ENCODE measurements at regions not wholly inside any gene's neighbourhood (a gene's known extent, or its start where the extent isn't known, plus 50 kb on each side); places are given as distances from the start of the nearest gene placed in this dataset.

DNA sequence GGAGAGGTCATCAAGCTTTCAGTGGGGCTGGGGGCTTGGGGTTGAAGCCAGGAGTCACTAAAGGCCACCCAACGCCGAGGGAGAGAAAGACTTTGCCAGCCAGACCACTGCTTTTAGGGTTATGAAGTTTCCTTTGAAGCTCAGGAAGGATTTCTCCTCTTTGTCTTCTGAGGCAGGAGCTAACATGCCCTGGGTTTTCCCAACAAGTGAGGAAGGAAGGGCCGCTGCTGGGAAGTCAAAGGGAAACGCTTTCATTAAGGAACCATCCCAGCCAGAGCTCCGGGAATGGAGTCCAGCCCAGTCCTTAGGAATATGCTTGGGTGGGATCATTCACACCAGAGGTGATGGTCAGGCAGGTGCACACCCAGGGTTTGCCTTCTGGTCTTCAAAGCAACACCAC is 436.9 kb downstream of the PRDM2 start:
- TF ChIP-seq CREB1 (IDR thresholded peaks at IDR 0.05; ENCODE audit: low read depth), result no peak
- TF ChIP-seq, protein P1, sequence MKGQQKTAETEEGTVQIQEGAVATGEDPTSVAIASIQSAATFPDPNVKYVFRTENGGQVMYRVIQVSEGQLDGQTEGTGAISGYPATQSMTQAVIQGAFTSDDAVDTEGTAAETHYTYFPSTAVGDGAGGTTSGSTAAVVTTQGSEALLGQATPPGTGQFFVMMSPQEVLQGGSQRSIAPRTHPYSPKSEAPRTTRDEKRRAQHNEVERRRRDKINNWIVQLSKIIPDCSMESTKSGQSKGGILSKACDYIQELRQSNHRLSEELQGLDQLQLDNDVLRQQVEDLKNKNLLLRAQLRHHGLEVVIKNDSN (IDR thresholded peaks at IDR 0.05), result no peak
- TF ChIP-seq ZBTB7A (IDR thresholded peaks at IDR 0.05; ENCODE audit: low read depth), result no peak

GRCh38 chr1:14137411-14138134 is 437.6 kb downstream of the PRDM2 start:
- TF ChIP-seq TCF12 (IDR thresholded peaks at IDR 0.05; ENCODE audit: low read depth), result no peak
- no peak for TF ChIP-seq TEAD4 (IDR thresholded peaks at IDR 0.05)
- TF ChIP-seq, protein P2, sequence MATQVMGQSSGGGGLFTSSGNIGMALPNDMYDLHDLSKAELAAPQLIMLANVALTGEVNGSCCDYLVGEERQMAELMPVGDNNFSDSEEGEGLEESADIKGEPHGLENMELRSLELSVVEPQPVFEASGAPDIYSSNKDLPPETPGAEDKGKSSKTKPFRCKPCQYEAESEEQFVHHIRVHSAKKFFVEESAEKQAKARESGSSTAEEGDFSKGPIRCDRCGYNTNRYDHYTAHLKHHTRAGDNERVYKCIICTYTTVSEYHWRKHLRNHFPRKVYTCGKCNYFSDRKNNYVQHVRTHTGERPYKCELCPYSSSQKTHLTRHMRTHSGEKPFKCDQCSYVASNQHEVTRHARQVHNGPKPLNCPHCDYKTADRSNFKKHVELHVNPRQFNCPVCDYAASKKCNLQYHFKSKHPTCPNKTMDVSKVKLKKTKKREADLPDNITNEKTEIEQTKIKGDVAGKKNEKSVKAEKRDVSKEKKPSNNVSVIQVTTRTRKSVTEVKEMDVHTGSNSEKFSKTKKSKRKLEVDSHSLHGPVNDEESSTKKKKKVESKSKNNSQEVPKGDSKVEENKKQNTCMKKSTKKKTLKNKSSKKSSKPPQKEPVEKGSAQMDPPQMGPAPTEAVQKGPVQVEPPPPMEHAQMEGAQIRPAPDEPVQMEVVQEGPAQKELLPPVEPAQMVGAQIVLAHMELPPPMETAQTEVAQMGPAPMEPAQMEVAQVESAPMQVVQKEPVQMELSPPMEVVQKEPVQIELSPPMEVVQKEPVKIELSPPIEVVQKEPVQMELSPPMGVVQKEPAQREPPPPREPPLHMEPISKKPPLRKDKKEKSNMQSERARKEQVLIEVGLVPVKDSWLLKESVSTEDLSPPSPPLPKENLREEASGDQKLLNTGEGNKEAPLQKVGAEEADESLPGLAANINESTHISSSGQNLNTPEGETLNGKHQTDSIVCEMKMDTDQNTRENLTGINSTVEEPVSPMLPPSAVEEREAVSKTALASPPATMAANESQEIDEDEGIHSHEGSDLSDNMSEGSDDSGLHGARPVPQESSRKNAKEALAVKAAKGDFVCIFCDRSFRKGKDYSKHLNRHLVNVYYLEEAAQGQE (IDR thresholded peaks at IDR 0.05; ENCODE audit: low read depth), result no peak
- TF ChIP-seq CEBPB (IDR thresholded peaks at IDR 0.05), result no peak

GRCh38 chr1:14138135-14138506 is 438.1 kb downstream of the PRDM2 start:
- TF ChIP-seq TEAD4 (IDR thresholded peaks at IDR 0.05) (no peak), TCF12 (IDR thresholded peaks at IDR 0.05; ENCODE audit: low read depth) (no peak), NFIC (IDR thresholded peaks at IDR 0.05) (no peak), CEBPB (IDR thresholded peaks at IDR 0.05) (no peak), ZBTB7A (IDR thresholded peaks at IDR 0.05; ENCODE audit: low read depth) (no peak), RAD21 (IDR thresholded peaks at IDR 0.05; ENCODE audit: low read depth) (no peak), YY1 (IDR thresholded peaks at IDR 0.05; ENCODE audit: low read depth) (no peak), EGR1 (IDR thresholded peaks at IDR 0.05) (no peak), EP300 (IDR thresholded peaks at IDR 0.05; ENCODE audit: borderline replicate concordance) (no peak), CREB1 (IDR thresholded peaks at IDR 0.05; ENCODE audit: low read depth) (no peak), FOXM1 (IDR thresholded peaks at IDR 0.05; ENCODE audit: borderline replicate concordance, low read depth) (no peak), TAF1 (IDR thresholded peaks at IDR 0.05; ENCODE audit: low read depth) (no peak)
- TF ChIP-seq, protein P3, sequence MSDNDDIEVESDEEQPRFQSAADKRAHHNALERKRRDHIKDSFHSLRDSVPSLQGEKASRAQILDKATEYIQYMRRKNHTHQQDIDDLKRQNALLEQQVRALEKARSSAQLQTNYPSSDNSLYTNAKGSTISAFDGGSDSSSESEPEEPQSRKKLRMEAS (IDR thresholded peaks at IDR 0.05), result no peak
- TF ChIP-seq, protein P2 (IDR thresholded peaks at IDR 0.05; ENCODE audit: low read depth), result no peak
- TF ChIP-seq, protein P1 (IDR thresholded peaks at IDR 0.05), result no peak

- TF ChIP-seq YY1 (IDR thresholded peaks at IDR 0.05; ENCODE audit: low read depth), result no peak
- no peak for TF ChIP-seq NFIC (IDR thresholded peaks at IDR 0.05)
- TF ChIP-seq, protein P1 (IDR thresholded peaks at IDR 0.05), result no peak
- TF ChIP-seq TEAD4 (IDR thresholded peaks at IDR 0.05), result no peak
- TF ChIP-seq, protein P3 (IDR thresholded peaks at IDR 0.05), result no peak
- TF ChIP-seq EP300 (IDR thresholded peaks at IDR 0.05; ENCODE audit: borderline replicate concordance), result no peak
- TF ChIP-seq CREB1 (IDR thresholded peaks at IDR 0.05; ENCODE audit: low read depth), result no peak
- TF ChIP-seq, protein P2 (IDR thresholded peaks at IDR 0.05; ENCODE audit: low read depth), result no peak
- no peak for TF ChIP-seq FOXM1 (IDR thresholded peaks at IDR 0.05; ENCODE audit: borderline replicate concordance, low read depth)
- TF ChIP-seq TCF12 (IDR thresholded peaks at IDR 0.05; ENCODE audit: low read depth), result no peak
- no peak for TF ChIP-seq CEBPB (IDR thresholded peaks at IDR 0.05)
- TF ChIP-seq RAD21 (IDR thresholded peaks at IDR 0.05; ENCODE audit: low read depth), result no peak
- TF ChIP-seq EGR1 (IDR thresholded peaks at IDR 0.05), result no peak
- no peak for TF ChIP-seq ZBTB7A (IDR thresholded peaks at IDR 0.05; ENCODE audit: low read depth)
- no peak for TF ChIP-seq TAF1 (IDR thresholded peaks at IDR 0.05; ENCODE audit: low read depth)
Observed at GRCh38 chr1:14138687-14139086, 438.7 kb downstream of the PRDM2 start.
